GM12878 (cell line): ENCODE measurements at regions not wholly inside any gene's neighbourhood (a gene's known extent, or its start where the extent isn't known, plus 50 kb on each side); places are given as distances from the start of the nearest gene placed in this dataset.
A peak's percentile ranks its signal among the peaks of the same experiment; 100 is the strongest.

Experiments used
- ATF7 ChIP-seq: fragments of 450-650 bp; IDR thresholded peaks from 2 replicates; pipeline ENCODE4 v1.6.1; 2016; ENCODE audit warnings: low read depth, mild to moderate bottlenecking
- BRCA1 ChIP-seq: IDR thresholded peaks from 2 replicates; pipeline ENCODE4 v1.6.1; 2011; ENCODE audit warnings: low read depth, low read length, improper control_type of control experiment
- CEBPB ChIP-seq, 2 experiments: fragments of 150-350 bp in 1 of 2; IDR thresholded peaks; 2 replicates each; pipeline ENCODE4 v1.6.1; 2012 to 2014; ENCODE audit warnings: low read depth in 2 of 2, low read length in 2 of 2, borderline replicate concordance in 1 of 2, inconsistent platforms in 1 of 2
- CREB1 ChIP-seq: IDR thresholded peaks from 2 replicates; pipeline ENCODE4 v1.6.1; 2012; ENCODE audit warnings: low read depth, mild to moderate bottlenecking, inconsistent platforms
- FOXK2 ChIP-seq: fragments of 450-650 bp; IDR thresholded peaks from 2 replicates; pipeline ENCODE4 v1.6.1; 2017; ENCODE audit warnings: mild to moderate bottlenecking, moderate library complexity
- GABPA ChIP-seq: IDR thresholded peaks from 2 replicates; pipeline ENCODE4 v1.6.1; 2014; ENCODE audit warnings: antibody characterized with exemption, low read depth, mild to moderate bottlenecking, inconsistent platforms
- HDAC2 ChIP-seq: fragments of 200-600 bp; sonication (generic); IDR thresholded peaks from 2 replicates; pipeline ENCODE4 v1.6.1; 2017
- MEF2B ChIP-seq: fragments of 450-650 bp; IDR thresholded peaks from 2 replicates; pipeline ENCODE4 v1.6.1; 2018; ENCODE audit warnings: mild to moderate bottlenecking, moderate library complexity; ENCODE audit not compliant: partially characterized antibody, poor library complexity, severe bottlenecking
- NBN ChIP-seq: fragments of 450-650 bp; IDR thresholded peaks from 2 replicates; pipeline ENCODE4 v1.6.1; 2016
- RUNX3 ChIP-seq: IDR thresholded peaks from 2 replicates; pipeline ENCODE4 v1.6.1; 2012; ENCODE audit warnings: low read length, inconsistent platforms
- TCF12 ChIP-seq: IDR thresholded peaks from 2 replicates; pipeline ENCODE4 v1.6.1; 2011; ENCODE audit warnings: low read depth, mild to moderate bottlenecking, low read length
- TCF3 ChIP-seq: IDR thresholded peaks from 2 replicates; pipeline ENCODE4 v1.6.1; 2012; ENCODE audit warnings: low read depth, mild to moderate bottlenecking, low read length, borderline replicate concordance; ENCODE audit not compliant: insufficient read depth
- TCF7 ChIP-seq: IDR thresholded peaks from 2 replicates; pipeline ENCODE4 v1.6.1; 2014; ENCODE audit warnings: antibody characterized with exemption, borderline replicate concordance
- WRNIP1 ChIP-seq: IDR thresholded peaks from 2 replicates; pipeline ENCODE4 v1.6.1; 2011; ENCODE audit warnings: low read depth, low read length, improper control_type of control experiment, borderline replicate concordance
- ZBED1 ChIP-seq: IDR thresholded peaks from 2 replicates; pipeline ENCODE4 v1.6.1; 2016; ENCODE audit warnings: borderline replicate concordance
- TF ChIP-seq, protein P1 (sequence below): fragments of 450-650 bp; IDR thresholded peaks from 2 replicates; pipeline ENCODE4 v1.6.1; 2014; ENCODE audit warnings: mild to moderate bottlenecking
- TF ChIP-seq, protein P2 (sequence below): fragments of 450-650 bp; formaldehyde crosslinking; IDR thresholded peaks from 2 replicates; pipeline ENCODE4 v1.4.0; 2022; ENCODE audit warnings: mild to moderate bottlenecking, moderate library complexity
- TF ChIP-seq, protein P3 (sequence below): IDR thresholded peaks from 2 replicates; pipeline ENCODE4 v1.6.1; 2012; ENCODE audit warnings: low read length, inconsistent platforms
- TF ChIP-seq, protein P4 (sequence below): IDR thresholded peaks from 2 replicates; pipeline ENCODE4 v1.6.1; 2011; ENCODE audit warnings: mild to moderate bottlenecking, low read depth, low read length, moderate library complexity; ENCODE audit not compliant: insufficient replicate concordance
- TF ChIP-seq, protein P5 (sequence below): fragments of 450-650 bp; IDR thresholded peaks from 2 replicates; pipeline ENCODE4 v1.6.1; 2018; ENCODE audit warnings: mild to moderate bottlenecking, low read depth, moderate library complexity; ENCODE audit not compliant: partially characterized antibody
- TF ChIP-seq, protein P6 (sequence below): IDR thresholded peaks from 2 replicates; pipeline ENCODE4 v1.6.1; 2011; ENCODE audit warnings: borderline replicate concordance, low read depth, mild to moderate bottlenecking, moderate library complexity, low read length; ENCODE audit not compliant: insufficient read depth, poor library complexity, severe bottlenecking

DNA sequence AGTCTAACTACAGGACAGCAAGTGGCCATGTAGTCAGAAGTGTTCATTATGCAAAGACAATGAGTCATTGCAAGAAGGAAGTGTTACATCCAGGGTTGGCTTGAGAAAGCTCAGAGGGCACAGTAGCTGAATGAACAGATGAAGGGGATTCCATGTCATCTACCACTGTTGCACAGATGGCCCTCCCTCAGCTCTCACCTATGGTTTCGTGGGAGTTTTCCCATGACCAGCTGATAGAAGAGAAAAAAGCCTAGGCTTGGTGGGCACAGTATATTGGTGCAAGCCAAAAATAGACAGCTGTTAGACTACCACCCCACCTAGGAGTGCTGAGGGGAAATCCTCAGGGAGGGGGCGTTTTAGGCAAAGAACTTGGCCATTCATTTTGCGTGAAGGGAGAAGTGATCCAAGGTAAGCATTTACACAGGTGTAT lies 217.0 kb downstream of the DMRT2 start (continued):
- no peak for TF ChIP-seq CREB1
- TF ChIP-seq WRNIP1, result no peak
- TF ChIP-seq, protein P1, sequence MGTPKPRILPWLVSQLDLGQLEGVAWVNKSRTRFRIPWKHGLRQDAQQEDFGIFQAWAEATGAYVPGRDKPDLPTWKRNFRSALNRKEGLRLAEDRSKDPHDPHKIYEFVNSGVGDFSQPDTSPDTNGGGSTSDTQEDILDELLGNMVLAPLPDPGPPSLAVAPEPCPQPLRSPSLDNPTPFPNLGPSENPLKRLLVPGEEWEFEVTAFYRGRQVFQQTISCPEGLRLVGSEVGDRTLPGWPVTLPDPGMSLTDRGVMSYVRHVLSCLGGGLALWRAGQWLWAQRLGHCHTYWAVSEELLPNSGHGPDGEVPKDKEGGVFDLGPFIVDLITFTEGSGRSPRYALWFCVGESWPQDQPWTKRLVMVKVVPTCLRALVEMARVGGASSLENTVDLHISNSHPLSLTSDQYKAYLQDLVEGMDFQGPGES, result 0 out of 2 replicates have a peak, but pooled peaks have one; percentile 15
- no peak for TF ChIP-seq HDAC2
- no peak for TF ChIP-seq TCF3
- TF ChIP-seq TCF12, result peak; percentile 80
- peak; percentile 89 for TF ChIP-seq ATF7
- TF ChIP-seq FOXK2, result no peak
- TF ChIP-seq, protein P2, sequence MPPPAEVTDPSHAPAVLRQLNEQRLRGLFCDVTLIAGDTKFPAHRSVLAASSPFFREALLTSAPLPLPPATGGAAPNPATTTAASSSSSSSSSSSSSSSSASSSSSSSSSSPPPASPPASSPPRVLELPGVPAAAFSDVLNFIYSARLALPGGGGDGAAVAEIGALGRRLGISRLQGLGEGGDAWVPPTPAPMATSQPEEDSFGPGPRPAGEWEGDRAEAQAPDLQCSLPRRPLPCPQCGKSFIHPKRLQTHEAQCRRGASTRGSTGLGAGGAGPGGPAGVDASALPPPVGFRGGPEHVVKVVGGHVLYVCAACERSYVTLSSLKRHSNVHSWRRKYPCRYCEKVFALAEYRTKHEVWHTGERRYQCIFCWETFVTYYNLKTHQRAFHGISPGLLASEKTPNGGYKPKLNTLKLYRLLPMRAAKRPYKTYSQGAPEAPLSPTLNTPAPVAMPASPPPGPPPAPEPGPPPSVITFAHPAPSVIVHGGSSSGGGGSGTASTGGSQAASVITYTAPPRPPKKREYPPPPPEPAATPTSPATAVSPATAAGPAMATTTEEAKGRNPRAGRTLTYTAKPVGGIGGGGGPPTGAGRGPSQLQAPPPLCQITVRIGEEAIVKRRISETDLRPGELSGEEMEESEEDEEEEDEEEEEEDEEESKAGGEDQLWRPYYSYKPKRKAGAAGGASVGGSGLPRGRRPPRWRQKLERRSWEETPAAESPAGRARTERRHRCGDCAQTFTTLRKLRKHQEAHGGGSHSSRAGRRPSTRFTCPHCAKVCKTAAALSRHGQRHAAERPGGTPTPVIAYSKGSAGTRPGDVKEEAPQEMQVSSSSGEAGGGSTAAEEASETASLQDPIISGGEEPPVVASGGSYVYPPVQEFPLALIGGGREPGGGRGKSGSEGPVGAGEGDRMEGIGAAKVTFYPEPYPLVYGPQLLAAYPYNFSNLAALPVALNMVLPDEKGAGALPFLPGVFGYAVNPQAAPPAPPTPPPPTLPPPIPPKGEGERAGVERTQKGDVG (CRISPR knock-in tag), result no peak
- TF ChIP-seq, protein P3, sequence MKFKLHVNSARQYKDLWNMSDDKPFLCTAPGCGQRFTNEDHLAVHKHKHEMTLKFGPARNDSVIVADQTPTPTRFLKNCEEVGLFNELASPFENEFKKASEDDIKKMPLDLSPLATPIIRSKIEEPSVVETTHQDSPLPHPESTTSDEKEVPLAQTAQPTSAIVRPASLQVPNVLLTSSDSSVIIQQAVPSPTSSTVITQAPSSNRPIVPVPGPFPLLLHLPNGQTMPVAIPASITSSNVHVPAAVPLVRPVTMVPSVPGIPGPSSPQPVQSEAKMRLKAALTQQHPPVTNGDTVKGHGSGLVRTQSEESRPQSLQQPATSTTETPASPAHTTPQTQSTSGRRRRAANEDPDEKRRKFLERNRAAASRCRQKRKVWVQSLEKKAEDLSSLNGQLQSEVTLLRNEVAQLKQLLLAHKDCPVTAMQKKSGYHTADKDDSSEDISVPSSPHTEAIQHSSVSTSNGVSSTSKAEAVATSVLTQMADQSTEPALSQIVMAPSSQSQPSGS, result no peak
- TF ChIP-seq, protein P4, sequence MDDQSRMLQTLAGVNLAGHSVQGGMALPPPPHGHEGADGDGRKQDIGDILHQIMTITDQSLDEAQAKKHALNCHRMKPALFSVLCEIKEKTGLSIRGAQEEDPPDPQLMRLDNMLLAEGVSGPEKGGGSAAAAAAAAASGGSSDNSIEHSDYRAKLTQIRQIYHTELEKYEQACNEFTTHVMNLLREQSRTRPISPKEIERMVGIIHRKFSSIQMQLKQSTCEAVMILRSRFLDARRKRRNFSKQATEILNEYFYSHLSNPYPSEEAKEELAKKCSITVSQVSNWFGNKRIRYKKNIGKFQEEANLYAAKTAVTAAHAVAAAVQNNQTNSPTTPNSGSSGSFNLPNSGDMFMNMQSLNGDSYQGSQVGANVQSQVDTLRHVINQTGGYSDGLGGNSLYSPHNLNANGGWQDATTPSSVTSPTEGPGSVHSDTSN, result no peak
- no peak for TF ChIP-seq CEBPB (IDR thresholded peaks at IDR 0.05; ENCODE audit: borderline replicate concordance in 1 of 2, low read depth in 2 of 2, low read length in 2 of 2)
- TF ChIP-seq BRCA1, result no peak
- TF ChIP-seq, protein P5, sequence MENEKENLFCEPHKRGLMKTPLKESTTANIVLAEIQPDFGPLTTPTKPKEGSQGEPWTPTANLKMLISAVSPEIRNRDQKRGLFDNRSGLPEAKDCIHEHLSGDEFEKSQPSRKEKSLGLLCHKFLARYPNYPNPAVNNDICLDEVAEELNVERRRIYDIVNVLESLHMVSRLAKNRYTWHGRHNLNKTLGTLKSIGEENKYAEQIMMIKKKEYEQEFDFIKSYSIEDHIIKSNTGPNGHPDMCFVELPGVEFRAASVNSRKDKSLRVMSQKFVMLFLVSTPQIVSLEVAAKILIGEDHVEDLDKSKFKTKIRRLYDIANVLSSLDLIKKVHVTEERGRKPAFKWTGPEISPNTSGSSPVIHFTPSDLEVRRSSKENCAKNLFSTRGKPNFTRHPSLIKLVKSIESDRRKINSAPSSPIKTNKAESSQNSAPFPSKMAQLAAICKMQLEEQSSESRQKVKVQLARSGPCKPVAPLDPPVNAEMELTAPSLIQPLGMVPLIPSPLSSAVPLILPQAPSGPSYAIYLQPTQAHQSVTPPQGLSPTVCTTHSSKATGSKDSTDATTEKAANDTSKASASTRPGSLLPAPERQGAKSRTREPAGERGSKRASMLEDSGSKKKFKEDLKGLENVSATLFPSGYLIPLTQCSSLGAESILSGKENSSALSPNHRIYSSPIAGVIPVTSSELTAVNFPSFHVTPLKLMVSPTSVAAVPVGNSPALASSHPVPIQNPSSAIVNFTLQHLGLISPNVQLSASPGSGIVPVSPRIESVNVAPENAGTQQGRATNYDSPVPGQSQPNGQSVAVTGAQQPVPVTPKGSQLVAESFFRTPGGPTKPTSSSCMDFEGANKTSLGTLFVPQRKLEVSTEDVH, result no peak
- no peak for TF ChIP-seq ZBED1
- no peak for TF ChIP-seq TCF7
- peak; percentile 63; the same call in 1 of the 2 replicates for TF ChIP-seq NBN
- no peak for TF ChIP-seq GABPA
- TF ChIP-seq, protein P6, sequence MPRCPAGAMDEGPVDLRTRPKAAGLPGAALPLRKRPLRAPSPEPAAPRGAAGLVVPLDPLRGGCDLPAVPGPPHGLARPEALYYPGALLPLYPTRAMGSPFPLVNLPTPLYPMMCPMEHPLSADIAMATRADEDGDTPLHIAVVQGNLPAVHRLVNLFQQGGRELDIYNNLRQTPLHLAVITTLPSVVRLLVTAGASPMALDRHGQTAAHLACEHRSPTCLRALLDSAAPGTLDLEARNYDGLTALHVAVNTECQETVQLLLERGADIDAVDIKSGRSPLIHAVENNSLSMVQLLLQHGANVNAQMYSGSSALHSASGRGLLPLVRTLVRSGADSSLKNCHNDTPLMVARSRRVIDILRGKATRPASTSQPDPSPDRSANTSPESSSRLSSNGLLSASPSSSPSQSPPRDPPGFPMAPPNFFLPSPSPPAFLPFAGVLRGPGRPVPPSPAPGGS, result peak; percentile 20
- TF ChIP-seq MEF2B, result peak; percentile 98
- TF ChIP-seq RUNX3, result no peak
